AG10803 (cell line): ENCODE measurements at regions not wholly inside any gene's neighbourhood (a gene's known extent, or its start where the extent isn't known, plus 50 kb on each side); places are given as distances from the start of the nearest gene placed in this dataset.

Experiments used
- DNase-seq: peaks from one replicate; pipeline ENCODE4 v3.0.0; 2010; ENCODE audit warnings: low read depth
- H3K4me3 ChIP-seq: 2 replicates; pipeline ENCODE4 v1.5.1; 2011; ENCODE audit warnings: mild to moderate bottlenecking, low read length, control low read depth
- TF ChIP-seq, protein P1 (sequence below): conservative IDR thresholded peaks from 2 replicates; pipeline ENCODE4 v1.5.1; 2011; ENCODE audit warnings: mild to moderate bottlenecking, low read length, control low read depth, inconsistent platforms

DNA sequence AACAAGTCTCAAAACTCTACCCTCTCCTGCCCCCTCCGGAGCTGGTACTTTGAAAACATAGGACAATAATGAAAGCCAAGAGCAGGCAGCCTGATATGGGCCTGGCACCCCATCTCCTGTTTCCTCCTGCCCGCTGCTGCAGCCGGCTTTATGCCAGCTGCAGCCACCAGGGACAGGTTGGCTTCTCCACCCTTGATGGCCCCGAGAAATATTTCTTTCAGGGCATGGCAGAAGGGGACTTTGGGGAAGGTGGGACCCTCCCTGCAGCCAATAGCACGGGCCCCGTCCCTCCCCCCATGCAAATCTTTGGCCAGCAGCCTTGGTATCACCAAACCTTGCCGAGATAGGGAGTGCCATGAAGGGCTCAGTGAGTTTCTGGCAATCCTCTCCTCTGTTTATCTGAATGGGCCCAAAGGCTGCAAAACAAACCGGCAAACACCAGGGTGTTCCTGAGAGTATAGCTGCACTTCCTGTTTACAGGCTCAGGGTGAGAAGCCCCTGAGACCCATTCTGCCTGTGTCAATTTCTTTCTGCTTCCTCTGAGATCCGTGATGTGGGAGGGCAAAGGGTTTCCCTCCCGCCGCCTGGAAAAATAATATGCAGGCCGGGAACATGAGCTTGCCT, 73.4 kb upstream of the BOD1 start:
- H3K4me3 ChIP-seq, result no peak overlapping the region
- no peak for DNase-seq
- TF ChIP-seq, protein P1, sequence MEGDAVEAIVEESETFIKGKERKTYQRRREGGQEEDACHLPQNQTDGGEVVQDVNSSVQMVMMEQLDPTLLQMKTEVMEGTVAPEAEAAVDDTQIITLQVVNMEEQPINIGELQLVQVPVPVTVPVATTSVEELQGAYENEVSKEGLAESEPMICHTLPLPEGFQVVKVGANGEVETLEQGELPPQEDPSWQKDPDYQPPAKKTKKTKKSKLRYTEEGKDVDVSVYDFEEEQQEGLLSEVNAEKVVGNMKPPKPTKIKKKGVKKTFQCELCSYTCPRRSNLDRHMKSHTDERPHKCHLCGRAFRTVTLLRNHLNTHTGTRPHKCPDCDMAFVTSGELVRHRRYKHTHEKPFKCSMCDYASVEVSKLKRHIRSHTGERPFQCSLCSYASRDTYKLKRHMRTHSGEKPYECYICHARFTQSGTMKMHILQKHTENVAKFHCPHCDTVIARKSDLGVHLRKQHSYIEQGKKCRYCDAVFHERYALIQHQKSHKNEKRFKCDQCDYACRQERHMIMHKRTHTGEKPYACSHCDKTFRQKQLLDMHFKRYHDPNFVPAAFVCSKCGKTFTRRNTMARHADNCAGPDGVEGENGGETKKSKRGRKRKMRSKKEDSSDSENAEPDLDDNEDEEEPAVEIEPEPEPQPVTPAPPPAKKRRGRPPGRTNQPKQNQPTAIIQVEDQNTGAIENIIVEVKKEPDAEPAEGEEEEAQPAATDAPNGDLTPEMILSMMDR, result no peak

DNA sequence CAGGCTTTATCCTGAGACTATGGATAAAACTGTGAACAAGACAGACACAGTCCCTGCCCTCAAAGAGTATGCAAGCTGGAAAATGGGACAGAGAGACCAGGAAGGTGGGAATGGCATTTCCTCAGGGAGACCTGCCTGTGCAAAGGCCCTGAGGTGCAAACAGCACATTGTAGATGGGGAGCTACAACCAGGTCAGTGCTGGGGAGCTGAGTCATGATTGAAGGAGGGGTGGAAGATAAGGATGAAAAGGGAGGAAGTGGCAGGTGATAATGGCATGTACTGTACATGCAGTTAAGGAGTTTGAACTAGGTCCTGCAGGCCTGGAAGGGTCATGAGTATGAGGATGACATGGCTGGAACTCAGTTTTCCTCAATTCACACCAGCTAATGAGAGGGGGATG, 75.5 kb upstream of the BOD1 start:
- DNase-seq, result no peak
- H3K4me3 ChIP-seq, result no peak overlapping the region
- TF ChIP-seq, protein P1, result no peak

DNA sequence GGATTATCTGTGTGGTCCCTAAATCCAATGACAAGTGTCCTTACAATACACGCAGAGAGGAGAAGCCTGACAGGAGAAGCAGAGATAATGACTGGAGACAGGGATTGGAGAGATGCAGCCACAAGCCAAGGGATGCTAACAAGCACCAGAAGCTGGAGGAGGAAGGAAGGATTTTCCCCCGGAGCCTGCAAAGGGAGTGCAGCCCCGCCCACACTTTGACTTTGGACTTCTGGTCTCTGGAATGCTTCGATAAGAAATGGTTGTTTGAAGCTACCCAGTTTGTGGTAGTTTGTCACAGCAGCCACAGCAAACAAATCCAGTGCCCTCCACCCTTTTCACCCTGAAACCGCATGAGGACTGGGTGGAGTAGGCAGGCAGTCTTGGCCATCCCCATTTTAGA, 77.2 kb upstream of the BOD1 start:
- DNase-seq, result no peak
- H3K4me3 ChIP-seq, result no peak overlapping the region
- TF ChIP-seq, protein P1, result no peak

DNA sequence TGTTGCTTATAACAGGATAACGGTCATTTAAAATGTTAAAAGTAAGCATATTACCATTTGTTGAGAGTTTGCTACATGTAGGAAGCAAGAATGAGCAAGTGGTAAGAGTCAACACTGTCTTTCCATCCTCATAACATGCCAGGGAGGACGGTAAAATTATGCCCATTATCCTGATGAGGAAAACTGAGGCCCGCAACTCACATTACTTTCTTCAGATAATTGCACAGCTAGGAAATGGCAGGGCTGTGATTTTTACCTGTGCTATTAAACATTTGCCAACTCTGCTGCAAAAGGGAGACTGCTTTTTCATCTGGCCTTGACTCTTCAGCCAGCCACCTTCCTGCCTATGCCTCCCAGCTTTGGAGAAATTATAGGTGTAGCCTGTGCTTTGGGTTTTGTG, 79.8 kb upstream of the BOD1 start:
- DNase-seq, result no peak
- TF ChIP-seq, protein P1, result no peak

DNA sequence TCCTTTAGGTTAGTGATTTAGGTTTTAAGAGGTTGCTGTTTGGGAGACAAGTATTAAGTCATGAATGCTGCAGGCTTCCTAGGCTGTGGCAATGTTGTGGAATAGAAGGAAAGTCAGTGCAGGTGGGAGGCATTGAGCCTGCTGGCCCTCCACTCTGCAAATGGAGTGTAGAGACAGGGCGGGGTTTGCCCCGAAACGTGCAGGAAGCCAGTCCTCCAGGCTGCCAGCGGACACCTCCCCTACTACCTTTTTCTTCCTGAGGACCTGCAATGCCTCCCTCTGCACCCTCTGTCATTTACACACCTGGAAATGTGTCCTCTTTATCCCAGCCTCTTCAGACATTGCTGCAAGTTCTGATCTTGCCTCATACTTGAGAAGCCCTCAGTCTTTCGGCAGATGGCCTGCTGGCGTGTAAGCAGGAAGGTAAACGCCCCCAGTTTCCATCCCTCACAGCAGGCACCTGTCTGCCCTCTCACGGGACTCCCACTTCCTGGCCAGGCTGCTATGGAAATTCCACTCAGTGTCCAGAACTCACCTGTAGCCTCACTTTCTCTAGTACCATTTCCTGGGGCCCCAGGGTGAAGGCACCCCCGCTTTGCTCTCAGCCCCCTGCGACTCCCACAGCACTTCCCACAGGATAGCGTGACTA, 81.6 kb upstream of the BOD1 start:
- no peak overlapping the region for H3K4me3 ChIP-seq
- TF ChIP-seq, protein P1, result no peak
- DNase-seq, result no peak

More for the DNA sequence above, 79.8 kb upstream of the BOD1 start:
- no peak overlapping the region for H3K4me3 ChIP-seq

DNA sequence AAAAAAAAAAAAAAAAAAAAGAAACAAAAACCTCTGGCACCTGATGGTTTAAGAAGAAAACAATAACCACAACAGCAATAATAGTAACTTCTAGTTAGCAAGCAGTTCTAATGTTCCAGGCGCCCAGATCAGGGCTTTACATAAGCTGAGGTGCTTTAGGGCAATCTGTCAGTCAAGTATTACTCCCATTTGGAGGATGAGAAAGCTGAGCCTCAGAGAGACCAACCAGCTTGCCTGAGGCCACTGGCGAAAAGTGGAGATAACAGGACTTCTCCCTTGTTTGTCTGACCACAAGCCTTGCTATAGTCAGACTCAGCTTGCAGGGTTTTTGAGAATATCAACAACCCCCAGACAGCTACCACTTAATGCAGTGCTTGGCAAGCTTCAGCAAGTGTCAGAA, 83.5 kb upstream of the BOD1 start:
- TF ChIP-seq, protein P1, result no peak
- no peak for DNase-seq
- no peak overlapping the region for H3K4me3 ChIP-seq

DNA sequence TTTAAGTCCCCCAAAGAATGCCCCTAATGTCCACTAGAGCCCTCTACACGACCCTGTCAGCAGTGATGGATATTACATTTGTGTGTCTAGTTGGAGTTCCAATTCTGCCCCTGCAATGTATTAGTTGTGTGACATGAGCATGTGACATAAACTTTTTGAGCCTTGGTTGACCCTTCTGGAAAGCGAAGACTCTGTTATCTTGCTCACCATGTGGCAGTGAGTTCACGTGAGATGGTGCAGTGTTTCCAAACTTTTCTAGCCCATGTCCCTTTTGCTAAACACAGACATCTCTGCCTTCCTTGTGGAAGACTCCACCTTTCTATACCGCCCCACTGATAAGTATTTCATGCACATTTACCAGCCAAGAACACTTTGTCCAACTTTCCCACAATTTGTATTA, 87.0 kb upstream of the BOD1 start:
- DNase-seq, result no peak
- H3K4me3 ChIP-seq, result no peak overlapping the region
- TF ChIP-seq, protein P1, result no peak
